ENCODE measurements at regions not wholly inside any gene's neighbourhood (a gene's known extent, or its start where the extent isn't known, plus 50 kb on each side); places are given as distances from the start of the nearest gene placed in this dataset.

DNA sequence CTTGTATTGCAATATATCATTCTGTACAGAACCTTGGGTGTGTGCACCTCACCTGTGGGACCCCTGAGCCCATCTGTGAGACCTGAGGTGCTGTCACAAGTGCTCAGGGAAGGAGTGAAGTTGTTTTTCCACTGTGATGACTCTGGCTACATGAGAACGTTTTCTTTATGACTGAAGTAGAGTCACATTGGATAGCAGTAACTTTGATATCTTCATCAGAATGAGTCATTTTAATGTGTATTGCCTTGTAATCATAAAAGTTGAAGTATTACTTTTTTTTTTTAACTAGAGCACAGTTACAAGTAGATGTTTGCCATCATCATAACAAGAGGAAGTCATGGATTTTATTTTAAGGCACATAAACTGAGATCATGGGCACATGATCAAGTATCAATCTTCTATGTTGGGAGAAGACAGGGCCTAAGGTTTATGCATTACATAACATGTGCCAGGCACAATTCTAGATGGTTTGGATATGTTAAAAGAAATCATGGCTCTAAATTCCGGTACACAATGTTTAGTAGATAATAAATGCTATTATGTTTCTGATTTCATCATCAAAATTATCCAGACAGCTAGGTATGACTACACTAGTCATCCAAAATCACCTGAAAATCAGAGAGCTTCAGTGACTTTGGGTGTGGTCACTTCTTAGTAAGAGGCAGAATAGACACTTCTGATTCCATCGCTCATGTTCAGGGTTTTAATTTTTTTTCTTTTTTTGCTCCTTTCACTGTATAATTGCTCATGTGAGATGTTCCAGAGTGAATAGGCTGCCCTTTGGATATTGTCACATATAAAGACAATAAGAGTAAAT is 82.7 kb upstream of the KLF6 start:
- POLR2A ChIA-PET = no interaction called here
- DNase-seq = no peak

DNA sequence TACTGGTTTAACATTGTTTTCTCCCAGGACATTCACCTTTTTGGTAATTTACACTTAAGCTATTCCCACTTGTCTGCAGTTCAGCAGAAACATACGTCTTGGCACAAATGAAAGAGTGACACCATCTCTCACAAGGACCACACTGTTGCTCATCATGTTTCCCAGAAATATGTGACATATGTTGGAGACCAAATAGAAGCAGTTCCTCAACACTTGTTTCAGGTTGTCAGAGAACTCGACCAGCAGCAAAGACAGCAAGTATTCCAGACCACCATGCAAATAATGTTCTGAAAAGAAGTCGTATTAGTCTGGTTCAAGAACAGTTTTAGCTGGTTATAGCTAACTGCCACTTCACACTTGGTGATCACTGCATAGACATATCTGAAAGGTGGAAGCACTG is 81.3 kb upstream of the KLF6 start:
- ATAC-seq (no peak), DNase-seq (no peak)
- H3K27ac Mint-ChIP-seq = peak overlapping the region in 3 of 10 donors; percentile 16 to 24 (median 24)
- POLR2A ChIA-PET = interaction anchor here (1.0 kb wide), 1 partner anchor 10 kb away, joined by 3 read pairs; no protein-coding TSS in a partner anchor
- no peaks in the 10 kb centered on the region for H3K36me3 Mint-ChIP-seq
- H3K27me3 Mint-ChIP-seq = no peaks in the 10 kb centered on the region
- H3K9me3 Mint-ChIP-seq = no peaks in the 10 kb centered on the region
- peaks cover 0 to 26% (median 0%) of the 10 kb centered on the region in 4 donors for H3K4me1 Mint-ChIP-seq
- no peak overlapping the region for H3K4me3 Mint-ChIP-seq

More for the DNA sequence above, 82.7 kb upstream of the KLF6 start:
- no peak overlapping the region for H3K4me3 Mint-ChIP-seq
- no peaks in the 10 kb centered on the region for H3K9me3 Mint-ChIP-seq
- peaks cover 0 to 37% (median 8%) of the 10 kb centered on the region in 4 donors for H3K4me1 Mint-ChIP-seq
- H3K27ac Mint-ChIP-seq = peak overlapping the region in 2 of 10 donors; percentile 5 to 73
- no peak for ATAC-seq
- no peaks in the 10 kb centered on the region for H3K27me3 Mint-ChIP-seq
- no peaks in the 10 kb centered on the region for H3K36me3 Mint-ChIP-seq

DNA sequence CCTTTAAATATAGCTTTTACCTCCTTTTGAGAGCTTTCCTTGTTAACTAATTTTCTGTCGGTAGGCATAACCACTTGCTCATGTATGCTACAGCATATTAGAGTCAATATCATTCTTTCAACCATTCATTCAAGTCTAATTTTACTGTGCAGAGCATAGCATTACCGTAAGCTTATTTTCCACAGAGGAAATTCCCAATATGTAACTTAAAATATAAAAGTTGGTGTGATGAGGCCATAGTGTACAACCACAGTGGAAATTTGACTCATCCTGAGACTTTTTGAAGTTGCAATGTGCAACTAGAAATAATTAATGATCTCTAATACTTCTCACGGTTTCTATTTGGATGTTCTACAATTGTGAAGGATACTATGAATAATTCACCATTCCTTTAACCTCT is 80.6 kb upstream of the KLF6 start:
- Mint-ChIP-seq H3K9me3 (no peaks in the 10 kb centered on the region), H3K36me3 (no peaks in the 10 kb centered on the region), H3K27me3 (no peaks in the 10 kb centered on the region), H3K27ac (no peak overlapping the region), H3K4me3 (no peak overlapping the region), H3K4me1 (peaks cover 0 to 26% (median 0%) of the 10 kb centered on the region in 4 donors)
- POLR2A ChIA-PET = interaction anchor here (1.0 kb wide), 1 partner anchor 10 kb away, joined by 3 read pairs; no protein-coding TSS in a partner anchor
- ATAC-seq (no peak), DNase-seq (no peak)

DNA sequence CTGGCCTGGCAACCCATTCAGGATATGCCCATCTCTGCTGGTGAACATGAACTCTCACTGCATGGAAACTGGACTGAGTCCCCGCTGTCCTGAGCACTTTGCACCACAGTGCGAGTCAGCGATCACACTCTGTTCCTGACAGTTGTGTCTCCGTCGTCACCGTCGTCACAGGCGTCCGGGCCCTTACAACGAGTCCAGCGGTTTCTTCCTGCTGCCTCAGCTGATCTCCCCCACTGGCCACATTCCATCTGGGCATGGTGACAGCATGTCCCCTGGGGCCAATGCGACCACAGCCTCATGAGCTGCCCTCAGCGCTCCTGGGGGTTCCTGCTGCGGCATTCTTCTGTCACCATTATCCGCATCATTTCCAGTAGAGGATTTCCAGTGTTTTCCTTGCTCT is 76.8 kb upstream of the KLF6 start:
- peak overlapping the region in 3 of 10 donors; percentile 4 to 73 (median 62) for H3K27ac Mint-ChIP-seq
- no peaks in the 10 kb centered on the region for H3K36me3 Mint-ChIP-seq
- peaks cover 0 to 4% (median 0%) of the 10 kb centered on the region in 4 donors for H3K4me1 Mint-ChIP-seq
- H3K4me3 Mint-ChIP-seq = no peak overlapping the region
- ATAC-seq = no peak
- H3K27me3 Mint-ChIP-seq = no peaks in the 10 kb centered on the region
- H3K9me3 Mint-ChIP-seq = no peaks in the 10 kb centered on the region
- POLR2A ChIA-PET = interaction anchor here (0.5 kb wide), 1 partner anchor 232 kb away, joined by 3 read pairs; no protein-coding TSS in a partner anchor
- DNase-seq = no peak

DNA sequence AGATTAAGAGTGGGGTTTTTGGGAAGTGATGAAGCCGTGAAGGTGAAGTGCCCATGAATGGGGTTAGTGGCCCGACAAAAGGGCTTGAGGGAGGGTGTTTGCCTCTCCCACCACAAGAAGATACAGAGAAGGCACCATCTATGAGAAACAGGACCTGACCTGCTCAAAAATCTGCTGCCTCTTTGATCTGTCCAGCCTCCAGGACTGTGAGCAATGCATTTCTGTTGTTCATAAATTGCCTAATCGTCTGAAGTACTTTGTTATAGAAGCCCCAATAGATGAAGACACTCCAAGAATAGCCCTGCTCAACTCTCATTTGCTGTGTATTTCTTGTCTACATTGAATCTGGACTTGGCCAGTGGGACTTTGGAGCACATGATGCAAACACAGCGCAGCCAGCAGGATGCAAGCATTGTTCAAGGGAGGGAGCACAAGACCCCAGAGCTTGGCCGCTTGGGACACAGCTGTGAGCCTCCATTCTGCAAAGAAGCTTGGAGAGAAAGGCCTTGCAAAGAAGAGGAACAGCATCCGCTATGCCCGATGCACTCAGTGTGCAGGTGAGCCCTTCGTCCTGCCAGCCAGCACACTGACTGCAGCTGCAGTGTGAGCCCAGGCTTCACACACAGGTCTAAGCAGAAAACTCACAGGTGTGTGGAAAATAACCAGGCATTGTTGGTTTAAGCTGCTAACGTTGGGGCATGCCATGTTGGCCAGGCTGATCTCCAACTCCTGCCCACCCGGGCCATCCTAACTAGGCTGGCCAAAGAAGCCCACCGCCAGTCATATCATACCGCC is 73.2 kb upstream of the KLF6 start:
- POLR2A ChIA-PET = no interaction called here
- no peak overlapping the region for H3K27ac Mint-ChIP-seq

DNA sequence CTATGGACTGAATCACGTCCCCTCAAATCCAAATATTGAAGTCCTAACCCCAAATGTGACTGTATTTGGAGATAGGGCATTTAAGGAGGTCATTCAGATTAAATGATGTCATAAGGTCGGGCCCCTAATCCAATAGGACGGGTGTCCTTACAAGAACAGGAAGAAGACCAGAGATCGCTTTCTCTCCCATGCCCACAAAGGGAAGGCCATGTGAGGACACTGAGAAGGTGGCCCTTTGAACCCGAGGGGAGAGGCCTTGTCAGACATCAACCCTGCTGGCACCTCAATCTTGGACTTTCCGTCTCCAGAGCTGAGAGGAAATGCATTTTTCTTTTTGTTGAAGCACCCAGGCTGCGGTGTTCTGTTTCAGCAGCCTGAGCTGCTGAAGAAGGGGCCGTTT is 72.3 kb upstream of the KLF6 start:
- H3K4me1 Mint-ChIP-seq = peaks cover 0 to 7% (median 2%) of the 10 kb centered on the region in 4 donors
- no peaks in the 10 kb centered on the region for H3K9me3 Mint-ChIP-seq
- DNase-seq (no peak), ATAC-seq (no peak)
- H3K36me3 Mint-ChIP-seq = no peaks in the 10 kb centered on the region
- H3K27me3 Mint-ChIP-seq = no peaks in the 10 kb centered on the region
- POLR2A ChIA-PET = no interaction called here
- H3K4me3 Mint-ChIP-seq = no peak overlapping the region
- H3K27ac Mint-ChIP-seq = no peak overlapping the region

More for the DNA sequence above, 73.2 kb upstream of the KLF6 start:
- Mint-ChIP-seq H3K9me3 (no peaks in the 10 kb centered on the region), H3K4me1 (peaks cover 0 to 3% (median under 1%) of the 10 kb centered on the region in 4 donors), H3K4me3 (no peak overlapping the region), H3K36me3 (no peaks in the 10 kb centered on the region), H3K27me3 (no peaks in the 10 kb centered on the region)
- DNase-seq (no peak), ATAC-seq (no peak)

DNA sequence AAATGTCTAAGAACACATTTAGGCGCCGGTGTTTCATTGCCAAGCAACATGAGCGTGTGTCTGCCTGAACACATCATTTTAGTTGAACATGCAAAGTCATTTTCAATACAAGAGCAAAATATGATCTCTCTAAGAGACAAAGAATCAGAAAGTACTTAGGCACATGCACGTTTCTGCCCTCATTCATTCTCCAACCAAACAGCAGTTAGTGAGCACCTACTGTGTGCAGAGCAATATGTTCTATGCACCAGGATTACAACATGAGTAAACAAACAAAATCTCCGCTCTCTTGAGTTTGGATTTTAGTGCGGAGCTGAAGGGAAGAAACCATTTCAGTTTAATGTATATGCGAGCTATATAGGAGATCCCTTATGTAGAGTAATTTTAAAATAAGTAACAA is 71.6 kb upstream of the KLF6 start:
- H3K27ac Mint-ChIP-seq = peak overlapping the region in 1 of 10 donors; percentile 58

DNA sequence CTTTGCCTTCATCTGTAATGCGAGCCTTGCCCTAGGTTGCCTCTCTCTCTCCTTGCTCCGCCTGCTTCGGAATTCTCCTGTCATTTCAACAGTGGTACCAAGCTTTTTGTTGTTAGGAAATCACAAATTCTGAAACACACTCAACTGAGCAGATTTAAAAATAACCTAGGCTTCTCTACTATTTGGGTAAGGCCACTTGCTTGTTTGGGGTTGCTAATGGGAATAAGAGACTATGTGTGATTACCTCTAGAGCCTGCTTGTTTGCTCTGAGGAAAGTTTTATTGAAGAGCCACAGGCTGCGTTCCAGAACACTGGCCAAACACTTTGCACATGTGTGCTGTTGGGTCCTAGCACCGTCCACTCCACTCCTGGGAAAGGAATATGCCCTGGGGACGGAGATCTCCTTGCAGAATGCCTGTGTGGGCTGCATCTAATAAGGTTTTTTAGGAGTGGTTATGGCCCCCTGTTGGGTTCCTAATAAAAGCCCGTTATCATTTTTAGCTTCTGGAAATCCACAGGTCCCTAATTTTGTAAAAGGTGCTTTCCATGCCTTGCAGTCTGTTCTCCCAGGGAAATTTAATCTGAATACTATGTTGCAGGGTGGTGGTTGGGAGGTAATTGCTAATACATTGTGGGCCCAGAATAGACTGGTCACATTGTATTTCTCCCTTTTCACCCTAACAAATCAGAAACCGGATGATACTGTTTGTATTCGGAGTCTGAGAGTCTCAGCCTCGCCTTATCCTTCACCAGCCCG is 68.7 kb upstream of the KLF6 start:
- H3K36me3 Mint-ChIP-seq = no peaks in the 10 kb centered on the region
- peaks cover 0 to 1% (median 0%) of the 10 kb centered on the region in 9 donors for H3K9me3 Mint-ChIP-seq
- H3K27ac Mint-ChIP-seq = peak overlapping the region in 1 of 10 donors; percentile 21
- no peak overlapping the region for H3K4me3 Mint-ChIP-seq
- H3K27me3 Mint-ChIP-seq = no peaks in the 10 kb centered on the region
- ATAC-seq (no peak), DNase-seq (no peak)
- POLR2A ChIA-PET = interaction anchor here (0.5 to 1.7 kb wide), 2 partner anchors 68 to 189 kb away, joined by 3 to 5 read pairs; partner anchors contain the start of gene KLF6
- H3K4me1 Mint-ChIP-seq = peaks cover 0 to 30% (median 8%) of the 10 kb centered on the region in 4 donors

More for the DNA sequence above, 71.6 kb upstream of the KLF6 start:
- Mint-ChIP-seq H3K4me3 (no peak overlapping the region), H3K36me3 (no peaks in the 10 kb centered on the region), H3K27me3 (no peaks in the 10 kb centered on the region), H3K9me3 (no peaks in the 10 kb centered on the region), H3K4me1 (peaks cover 0 to 14% (median 4%) of the 10 kb centered on the region in 4 donors)
- DNase-seq (no peak), ATAC-seq (no peak)
- POLR2A ChIA-PET = no interaction called here

DNA sequence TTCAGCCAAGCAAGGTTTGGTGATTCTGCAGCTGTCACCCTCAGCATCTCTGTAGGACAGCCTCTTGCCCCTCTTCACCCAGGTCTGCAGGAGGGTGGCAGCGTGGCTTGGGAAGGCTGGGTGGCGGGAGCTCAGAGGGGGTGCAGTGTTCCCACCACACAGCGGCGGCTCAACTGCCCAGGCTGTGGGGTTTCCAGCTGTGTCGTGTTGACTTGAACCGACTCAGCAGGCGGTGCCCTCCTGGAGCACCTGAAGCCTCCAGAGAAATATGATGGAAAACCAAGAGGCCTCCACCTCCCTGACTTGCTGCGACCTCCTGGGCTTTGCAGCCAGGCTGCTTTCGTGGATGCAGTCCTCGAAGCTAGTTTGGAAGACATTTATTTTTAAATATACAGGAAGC is 68.0 kb upstream of the KLF6 start:
- Mint-ChIP-seq H3K4me3 (no peak overlapping the region), H3K9me3 (peaks cover 0 to 1% (median 0%) of the 10 kb centered on the region in 9 donors), H3K27ac (peak overlapping the region in 1 of 10 donors; percentile 87), H3K4me1 (peaks cover 0 to 30% (median 8%) of the 10 kb centered on the region in 4 donors), H3K36me3 (no peaks in the 10 kb centered on the region), H3K27me3 (no peaks in the 10 kb centered on the region)
- POLR2A ChIA-PET = interaction anchor here (1.7 kb wide), 1 partner anchor 67 kb away, joined by 5 read pairs; the partner anchor contains the start of gene KLF6
- ATAC-seq (no peak), DNase-seq (no peak)

DNA sequence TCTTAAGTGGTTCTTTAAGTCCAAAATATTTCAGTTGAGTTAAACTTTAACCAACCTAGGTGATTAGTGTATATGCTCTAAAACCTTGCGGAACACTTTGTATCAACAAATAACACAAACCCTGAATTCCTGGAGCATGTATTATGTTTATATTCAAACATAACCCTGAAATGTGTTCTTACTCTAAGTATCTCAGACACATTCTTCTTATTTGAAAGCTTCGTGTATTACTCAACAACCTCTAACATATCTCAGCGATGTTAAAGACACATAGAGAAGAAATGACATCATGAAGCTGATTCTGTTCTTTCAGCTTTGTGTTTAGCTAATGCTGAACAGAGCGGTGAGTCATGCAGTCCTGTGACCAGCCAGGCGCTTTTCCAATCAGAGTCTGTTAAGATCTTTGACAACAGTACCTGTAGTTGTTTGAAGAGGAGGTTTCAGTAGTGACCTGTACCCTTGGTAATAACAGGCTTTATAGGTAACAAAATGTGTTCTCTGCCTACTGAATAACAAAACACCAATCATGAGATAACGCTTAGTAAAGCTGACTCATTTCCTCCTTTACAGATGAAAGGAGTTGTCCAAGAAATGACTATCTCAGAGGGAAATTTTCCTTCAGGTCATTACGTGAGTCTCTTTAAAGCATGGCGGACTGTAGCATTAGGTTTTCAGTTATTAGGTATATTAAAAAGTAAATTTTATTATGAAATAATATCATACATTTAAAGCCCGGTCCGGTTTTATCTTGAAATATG is 67.3 kb upstream of the KLF6 start:
- peak; percentile 39 to 71 for ATAC-seq
- H3K27me3 Mint-ChIP-seq = no peaks in the 10 kb centered on the region
- H3K4me1 Mint-ChIP-seq = peaks cover 0 to 30% (median 8%) of the 10 kb centered on the region in 4 donors

DNA sequence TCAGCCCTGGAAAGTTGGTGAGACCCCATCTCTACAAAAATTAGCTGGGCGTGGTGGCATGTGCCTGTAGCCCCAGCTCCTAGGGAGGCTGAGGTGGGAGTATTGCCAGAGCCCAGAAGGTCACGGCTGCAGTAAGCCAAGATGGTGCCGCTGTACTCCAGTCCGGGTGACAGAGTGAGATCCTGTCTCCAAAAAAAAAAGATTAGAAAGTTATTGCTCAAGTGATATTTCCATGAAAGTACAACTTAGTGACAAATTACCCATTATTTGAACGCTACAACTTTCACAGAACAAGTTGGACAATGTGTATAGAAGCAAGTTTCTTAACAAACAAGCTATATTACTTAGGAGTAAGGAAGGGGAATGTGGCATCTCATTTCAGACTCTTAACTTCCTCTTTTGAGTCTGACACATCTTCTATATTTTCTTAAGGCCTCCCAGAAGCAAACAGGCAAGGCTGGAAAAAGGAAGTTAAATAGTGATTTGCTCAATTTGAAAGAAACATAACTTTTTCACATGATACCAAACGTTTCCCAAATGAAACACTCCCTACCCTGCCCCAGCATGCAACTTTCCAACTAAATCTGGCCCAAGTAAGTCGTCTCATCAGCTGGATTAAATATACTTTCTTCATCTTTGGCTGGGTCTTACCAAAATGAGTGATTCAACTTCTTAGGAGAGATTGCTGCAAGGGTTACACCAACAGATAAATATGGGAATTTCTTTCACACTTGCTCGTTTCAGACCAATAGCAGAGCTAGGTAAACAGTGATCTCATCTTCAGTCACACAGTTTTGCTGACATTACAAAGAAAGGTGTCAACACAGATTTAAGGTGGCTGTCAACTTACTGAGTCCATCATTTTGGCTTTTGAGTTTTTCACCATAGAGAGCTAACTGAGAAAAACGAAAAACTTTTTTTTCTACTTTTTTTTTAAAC is 66.3 kb upstream of the KLF6 start:
- Mint-ChIP-seq H3K27me3 (no peaks in the 10 kb centered on the region), H3K36me3 (no peaks in the 10 kb centered on the region), H3K4me3 (peak overlapping the region in 1 of 10 donors; percentile 37), H3K27ac (peak overlapping the region in 4 of 10 donors; percentile 1 to 87 (median 48)), H3K4me1 (peaks cover 0 to 30% (median 7%) of the 10 kb centered on the region in 4 donors), H3K9me3 (peaks cover 0 to 1% (median 0%) of the 10 kb centered on the region in 9 donors)
- POLR2A ChIA-PET = interaction anchor here (2.0 kb wide), 1 partner anchor 66 kb away, joined by 10 read pairs; the partner anchor contains the start of gene KLF6
- ATAC-seq (no peak), DNase-seq (no peak)

More for the DNA sequence above, 67.3 kb upstream of the KLF6 start:
- Mint-ChIP-seq H3K9me3 (peaks cover 0 to 1% (median 0%) of the 10 kb centered on the region in 9 donors), H3K27ac (peak overlapping the region in 5 of 10 donors; percentile 1 to 87 (median 55)), H3K36me3 (no peaks in the 10 kb centered on the region), H3K4me3 (peak overlapping the region in 2 of 10 donors; percentile 16 to 37)
- POLR2A ChIA-PET = interaction anchor here (1.7 to 2.0 kb wide), 2 partner anchors 67 kb away, joined by 5 to 10 read pairs; partner anchors contain the start of gene KLF6
- DNase-seq = no peak

Measured in naive thymus-derived CD8-positive, alpha-beta T cell (primary cell).